Skin of body (tissue), 1 donor: ENCODE measurements at regions not wholly inside any gene's neighbourhood (a gene's known extent, or its start where the extent isn't known, plus 50 kb on each side); places are given as distances from the start of the nearest gene placed in this dataset.
"Not testable (repeated sequence)": the region's sequence is repeated elsewhere in the genome, so short reads cannot be mapped to it uniquely, and the experiment has no call there.

Source experiments
- DNase-seq: peaks from one replicate; lab custom pipeline; 2025; lab: John Stamatoyannopoulos, UW

DNA sequence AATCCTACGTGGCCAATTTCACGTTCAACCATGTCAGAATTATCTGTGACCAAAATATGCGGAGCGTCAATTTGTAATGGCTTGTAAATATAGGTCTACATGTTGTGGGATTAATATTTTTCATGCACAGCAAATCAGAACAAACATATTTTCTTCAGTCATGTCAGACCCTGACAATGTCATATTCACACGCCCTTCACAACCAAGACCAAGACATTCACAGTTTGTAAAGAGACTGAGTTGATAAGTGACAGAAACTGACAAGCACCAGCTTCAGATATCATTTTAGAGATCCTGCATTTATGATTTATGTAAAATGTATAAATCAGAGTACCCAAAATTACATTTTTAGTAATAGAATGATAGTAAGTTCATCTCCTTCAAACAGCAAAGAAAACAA is 57.3 kb upstream of the NOVA1 start:
- DNase-seq = no peak

GRCh38 chr14:26663506-26663905 is 65.7 kb upstream of the NOVA1 start:
- peak; percentile 21 for DNase-seq

DNA sequence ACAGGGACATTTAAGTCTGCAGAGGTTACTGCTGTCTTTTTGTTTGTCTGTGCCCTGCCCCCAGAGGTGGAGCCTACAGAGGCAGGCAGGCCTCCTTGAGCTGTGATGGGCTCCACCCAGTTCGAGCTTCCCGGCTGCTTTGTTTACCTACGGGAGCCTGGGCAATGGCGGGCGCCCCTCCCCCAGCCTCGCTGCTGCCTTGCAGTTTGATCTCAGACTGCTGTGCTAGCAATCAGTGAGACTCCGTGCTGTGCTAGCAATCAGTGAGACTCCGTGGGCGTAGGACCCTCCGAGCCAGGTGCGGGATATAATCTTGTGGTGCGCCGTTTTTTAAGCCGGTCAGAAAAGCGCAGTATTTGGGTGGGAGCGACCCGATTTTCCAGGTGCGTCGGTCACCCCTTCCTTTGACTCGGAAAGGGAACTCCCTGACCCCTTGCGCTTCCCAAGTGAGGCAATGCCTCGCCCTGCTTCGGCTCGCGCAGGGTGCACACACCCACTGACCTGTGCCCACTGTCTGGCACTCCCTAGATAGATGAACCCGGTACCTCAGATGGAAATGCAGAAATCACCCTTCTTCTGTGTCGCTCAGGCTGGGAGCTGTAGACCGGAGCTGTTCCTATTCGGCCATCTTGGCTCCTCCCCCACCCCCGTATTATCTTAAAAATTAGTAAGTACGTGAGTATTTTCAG is 81.0 kb upstream of the NOVA1 start:
- not testable (repeated sequence) for DNase-seq

DNA sequence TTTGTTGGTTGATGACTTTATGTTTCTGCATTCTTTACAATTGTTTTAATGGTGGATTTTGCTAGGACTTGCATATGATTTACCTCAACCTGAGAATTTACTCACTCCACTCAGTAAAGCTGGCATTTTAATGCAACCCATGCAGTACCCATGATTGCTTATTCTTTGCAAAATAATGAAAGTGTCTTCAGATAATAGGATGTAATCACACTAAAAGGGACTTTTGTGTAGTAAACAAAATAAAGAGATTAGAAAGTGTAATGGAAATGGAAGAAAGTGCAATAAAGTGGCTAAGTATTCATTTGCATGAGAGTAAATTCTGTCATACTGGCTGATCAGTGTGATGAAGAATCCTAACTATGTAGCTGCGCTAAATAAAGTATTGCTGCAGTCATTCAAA is 87.6 kb upstream of the NOVA1 start:
- no peak for DNase-seq

- no peak for DNase-seq
Measured at GRCh38 chr14:26687301-26687837, 89.5 kb upstream of the NOVA1 start.

DNA sequence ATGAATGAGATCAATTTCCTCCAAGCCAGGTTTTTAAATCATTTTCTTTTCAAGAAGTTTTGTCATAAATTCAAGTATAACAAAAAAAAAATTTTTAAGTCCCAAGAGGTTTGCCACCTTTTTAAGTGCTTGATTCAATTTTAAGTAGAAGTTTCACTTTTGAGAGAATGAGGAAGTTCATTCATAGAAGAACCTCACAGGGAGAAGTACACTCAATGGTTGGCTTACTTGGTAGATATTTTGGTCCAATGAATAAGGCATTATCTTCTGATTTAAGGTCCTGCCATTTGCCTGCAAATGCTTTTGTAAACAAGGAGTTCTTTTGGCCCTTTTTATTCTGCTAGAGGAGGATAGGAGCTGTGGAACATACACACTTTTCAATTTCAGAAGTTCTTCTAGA is 96.7 kb upstream of the NOVA1 start:
- no peak for DNase-seq

GRCh38 chr14:26702721-26703230 is 104.9 kb upstream of the NOVA1 start:
- DNase-seq = no peak

- no peak for DNase-seq
Measured at GRCh38 chr14:26703686-26704366, 106.0 kb upstream of the NOVA1 start.

- no peak for DNase-seq
Measured at GRCh38 chr14:26707234-26707633, 109.4 kb upstream of the NOVA1 start.

- DNase-seq = no peak
Measured at GRCh38 chr14:26709019-26709418, 111.2 kb upstream of the NOVA1 start.

DNA sequence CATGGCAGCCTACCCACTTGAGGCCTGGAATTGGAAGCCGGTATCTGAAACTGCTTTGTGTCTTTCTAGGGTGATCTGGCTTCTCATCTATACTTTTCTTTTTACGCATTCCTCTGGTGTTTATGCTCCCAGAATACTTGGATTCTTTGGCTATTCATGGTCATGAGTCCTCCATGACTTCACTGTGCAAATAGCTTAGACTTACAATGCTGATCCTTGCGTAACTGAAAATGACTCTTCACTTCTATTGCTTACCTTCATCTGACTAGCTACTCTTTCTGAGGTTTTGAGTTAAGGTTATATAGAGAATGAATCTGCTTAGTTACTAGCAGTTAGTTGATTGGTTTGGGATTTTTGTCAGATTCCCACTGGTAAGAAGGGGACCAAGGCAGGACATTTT is 121.7 kb upstream of the NOVA1 start:
- no peak for DNase-seq

DNA sequence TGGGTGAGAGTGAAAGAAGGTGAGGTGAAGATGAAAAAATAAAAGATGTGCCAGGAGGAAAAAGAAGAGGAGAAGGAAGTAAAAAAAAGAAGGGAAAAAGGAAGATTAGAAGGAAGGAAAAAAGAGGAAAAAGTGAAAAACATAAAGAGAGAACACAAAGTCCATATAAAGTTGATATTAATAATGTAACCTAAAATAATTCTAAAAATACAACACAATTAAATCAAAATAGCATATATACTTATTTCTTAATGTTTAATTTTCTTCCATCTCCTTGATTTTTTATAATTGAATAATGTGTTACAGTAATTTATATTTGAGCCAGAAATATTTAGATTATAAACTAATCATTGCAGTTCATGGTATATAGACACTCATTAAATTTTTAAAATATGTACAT is 124.4 kb upstream of the NOVA1 start:
- DNase-seq = no peak

- no peak for DNase-seq
Measured at GRCh38 chr14:26729851-26730250, 132.0 kb upstream of the NOVA1 start.

DNA sequence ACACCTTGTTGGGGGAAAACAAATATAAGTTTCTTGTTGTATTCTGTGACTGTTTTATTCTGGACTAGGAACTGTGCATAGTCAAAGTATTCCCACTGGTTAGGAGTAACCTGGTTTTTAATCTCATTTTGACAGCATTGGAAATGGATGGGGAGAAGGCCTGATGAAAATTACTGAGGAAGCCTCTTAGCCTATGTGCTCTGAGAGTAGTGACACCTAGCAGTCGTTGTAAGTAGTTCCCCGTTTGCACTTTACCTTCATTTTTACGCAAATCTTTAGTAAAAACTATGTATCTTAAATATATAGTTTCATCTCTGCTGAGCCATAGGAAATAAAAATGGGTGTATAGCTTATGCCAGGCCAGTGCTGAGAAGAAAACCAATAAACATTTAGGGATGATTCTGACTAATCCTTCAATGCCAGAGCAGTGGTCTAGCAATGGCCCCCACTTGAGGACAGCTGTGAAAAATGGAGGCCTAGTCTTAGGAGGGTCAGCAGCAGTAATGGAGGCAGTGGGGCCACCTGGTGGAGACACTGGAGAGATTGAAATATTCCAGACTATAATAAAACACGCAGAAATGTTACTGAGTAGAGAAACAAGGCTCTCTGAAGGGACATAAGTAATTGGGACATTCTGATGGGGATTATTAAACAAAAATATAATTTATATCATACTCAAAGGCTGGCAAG is 133.2 kb upstream of the NOVA1 start:
- no peak for DNase-seq

GRCh38 chr14:26735811-26736210 is 138.0 kb upstream of the NOVA1 start:
- DNase-seq = no peak

DNA sequence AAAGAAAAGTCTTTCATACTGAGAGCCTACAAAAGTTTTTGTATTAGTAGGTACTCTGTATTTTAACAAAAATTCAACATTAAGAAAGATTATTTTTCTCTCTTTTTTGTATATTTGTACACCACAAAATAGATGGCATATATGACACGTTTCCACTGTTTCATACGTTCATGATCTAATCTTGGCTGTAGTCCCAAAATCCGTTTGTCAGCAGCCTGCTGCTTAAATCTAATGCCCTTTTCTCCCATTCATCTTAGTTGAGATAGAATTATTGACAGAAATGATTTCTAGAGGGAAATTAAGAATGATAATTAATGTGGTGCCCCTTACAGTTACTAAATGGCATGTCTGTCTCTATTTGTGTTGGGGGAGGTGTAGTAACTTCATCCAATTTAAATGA is 140.7 kb upstream of the NOVA1 start:
- DNase-seq = no peak

- DNase-seq = no peak
Measured at GRCh38 chr14:26741711-26742212, 143.9 kb upstream of the NOVA1 start.

DNA sequence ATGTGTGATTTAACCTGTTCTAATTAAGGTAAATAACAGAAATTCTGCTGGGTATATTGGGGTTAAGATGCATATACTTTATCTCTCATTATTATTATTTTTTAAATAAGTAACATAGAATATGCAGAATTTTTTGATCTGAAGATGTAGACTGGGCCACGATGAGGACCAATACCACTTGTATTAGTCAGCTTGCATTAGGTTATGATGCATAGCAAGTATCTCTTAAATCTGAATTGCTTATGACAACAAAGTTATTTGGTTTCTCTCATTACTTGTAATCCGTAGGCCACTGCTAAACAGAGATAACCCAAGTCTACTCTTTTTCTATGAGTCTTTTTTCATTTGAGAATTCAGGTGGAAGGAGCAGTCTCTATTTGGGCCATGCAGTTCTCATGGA is 145.5 kb upstream of the NOVA1 start:
- no peak for DNase-seq

DNA sequence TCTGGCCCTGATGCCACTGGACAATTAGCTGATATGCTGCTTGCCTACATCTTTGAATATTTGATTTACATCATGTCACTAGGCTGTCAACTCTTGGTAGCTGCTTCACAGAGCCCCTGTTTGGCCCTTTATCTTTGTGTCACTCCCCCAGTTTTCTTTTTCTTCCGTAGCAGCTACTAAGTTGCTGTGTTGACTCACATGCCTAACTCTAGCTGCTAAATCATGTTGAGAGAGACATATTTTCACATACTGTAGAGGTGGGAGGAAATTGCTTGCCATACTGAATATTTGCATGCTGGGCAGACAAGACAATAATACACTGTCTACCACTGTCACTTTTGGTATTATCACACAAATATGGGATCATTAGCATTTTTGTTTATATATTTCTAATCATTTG is 147.1 kb upstream of the NOVA1 start:
- no peak for DNase-seq

DNA sequence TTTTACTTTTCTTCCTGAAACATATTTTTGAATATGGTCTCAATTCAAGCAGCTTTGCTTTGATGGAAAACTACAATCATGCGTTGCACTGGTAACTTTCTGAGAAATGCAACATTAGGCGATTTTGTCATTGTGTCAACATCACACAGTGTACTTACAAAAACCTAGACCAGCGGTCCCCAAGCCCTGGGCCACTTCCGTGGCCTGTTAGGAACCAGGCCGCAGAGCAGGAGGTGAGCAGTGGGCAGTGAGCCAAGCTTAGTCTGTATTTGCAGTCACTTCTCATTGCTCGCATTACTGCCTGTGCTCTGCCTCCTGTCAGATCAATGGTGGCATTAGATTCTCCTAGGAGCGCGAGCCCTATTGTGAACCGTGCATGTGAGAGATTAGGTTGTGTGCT is 163.7 kb upstream of the NOVA1 start:
- no peak for DNase-seq

DNA sequence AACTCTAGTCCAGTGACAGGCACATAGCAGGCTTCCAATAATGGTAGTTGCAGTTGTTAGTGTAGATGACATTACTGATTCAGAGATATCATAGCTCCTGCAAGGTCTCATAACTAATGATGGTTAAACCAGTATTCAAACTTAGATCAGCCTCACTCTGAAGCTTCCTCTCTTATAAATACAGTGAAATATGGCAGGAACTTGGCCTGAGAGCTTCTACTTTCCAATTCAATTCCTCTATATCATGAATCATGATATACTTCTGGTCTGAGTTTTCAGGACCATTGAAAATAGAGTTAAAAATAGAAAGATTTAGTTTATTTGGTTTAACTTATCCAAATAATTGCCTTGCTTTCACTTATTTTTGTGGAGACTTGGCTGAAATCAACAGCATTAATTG is 167.5 kb upstream of the NOVA1 start:
- peak; percentile 81 for DNase-seq
